HG03025 (cell line): ENCODE measurements at regions not wholly inside any gene's neighbourhood (a gene's known extent, or its start where the extent isn't known, plus 50 kb on each side); places are given as distances from the start of the nearest gene placed in this dataset.

Experiments
- ATAC-seq: cut with Tn5 transposase; IDR thresholded peaks from one replicate; pipeline ENCODE4 v1.9.1; 2021; ENCODE audit warnings: mild to moderate bottlenecking, moderate library complexity; ENCODE audit not compliant: unreplicated experiment, low FRiP score

DNA sequence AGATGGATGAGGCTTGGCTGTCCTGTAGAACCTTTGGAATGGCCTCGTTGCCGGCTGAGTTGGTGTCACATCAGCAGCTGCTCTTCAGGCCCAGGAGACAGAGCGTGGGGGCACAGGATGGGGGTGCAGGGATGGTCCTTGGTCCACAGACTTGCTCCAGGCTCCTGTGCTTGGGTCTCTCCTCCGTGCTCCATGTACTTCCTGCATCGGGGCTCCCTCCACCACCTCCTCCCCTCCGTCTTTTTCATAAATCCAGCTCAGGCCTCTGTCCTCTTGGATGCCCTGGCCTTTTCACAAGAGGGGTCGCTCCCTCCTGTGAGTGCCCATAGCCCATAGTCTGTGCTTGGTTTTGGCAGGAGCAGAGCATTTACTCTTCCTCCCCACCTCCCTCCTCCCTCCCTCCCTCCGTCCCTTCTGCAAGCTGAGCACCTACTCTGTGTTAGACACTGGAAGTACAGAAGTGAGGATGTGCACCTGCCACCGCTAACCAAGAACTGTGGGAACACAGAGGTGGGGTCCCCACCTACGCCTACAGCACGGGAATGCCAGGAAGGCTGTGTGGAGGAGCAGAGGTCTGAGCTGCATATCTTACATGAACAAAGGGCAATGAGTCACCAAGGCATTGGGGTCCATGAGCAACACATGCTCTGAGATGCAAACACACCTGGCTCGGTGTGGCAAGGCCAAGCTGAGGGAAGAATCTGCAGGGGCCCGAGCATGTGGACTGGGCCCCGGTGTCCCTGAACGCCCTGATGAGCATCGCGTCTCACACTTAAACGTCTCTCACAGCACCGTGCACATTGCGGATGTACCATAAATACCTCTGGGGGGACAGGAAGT, 458.7 kb upstream of the HS6ST1 start:
- ATAC-seq = no peak

DNA sequence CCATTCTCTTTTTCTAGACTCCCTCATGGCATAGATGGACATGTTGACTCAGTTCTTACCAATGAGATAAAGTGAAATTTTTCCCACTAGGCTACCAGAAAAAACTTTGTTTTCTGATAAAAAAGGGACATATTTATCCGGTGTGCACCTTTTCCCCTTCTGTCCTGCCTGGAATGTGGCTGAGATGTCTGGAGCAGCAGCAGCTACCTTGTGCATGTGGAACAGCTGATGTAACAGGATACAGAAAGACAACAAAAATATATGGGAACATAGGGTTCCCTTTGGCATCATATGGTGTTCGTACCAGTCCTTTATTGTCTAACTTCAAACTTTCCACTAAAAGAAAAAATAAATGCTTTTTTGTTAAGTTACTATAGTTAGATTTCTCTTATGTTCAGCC, 460.2 kb upstream of the HS6ST1 start:
- no peak for ATAC-seq

DNA sequence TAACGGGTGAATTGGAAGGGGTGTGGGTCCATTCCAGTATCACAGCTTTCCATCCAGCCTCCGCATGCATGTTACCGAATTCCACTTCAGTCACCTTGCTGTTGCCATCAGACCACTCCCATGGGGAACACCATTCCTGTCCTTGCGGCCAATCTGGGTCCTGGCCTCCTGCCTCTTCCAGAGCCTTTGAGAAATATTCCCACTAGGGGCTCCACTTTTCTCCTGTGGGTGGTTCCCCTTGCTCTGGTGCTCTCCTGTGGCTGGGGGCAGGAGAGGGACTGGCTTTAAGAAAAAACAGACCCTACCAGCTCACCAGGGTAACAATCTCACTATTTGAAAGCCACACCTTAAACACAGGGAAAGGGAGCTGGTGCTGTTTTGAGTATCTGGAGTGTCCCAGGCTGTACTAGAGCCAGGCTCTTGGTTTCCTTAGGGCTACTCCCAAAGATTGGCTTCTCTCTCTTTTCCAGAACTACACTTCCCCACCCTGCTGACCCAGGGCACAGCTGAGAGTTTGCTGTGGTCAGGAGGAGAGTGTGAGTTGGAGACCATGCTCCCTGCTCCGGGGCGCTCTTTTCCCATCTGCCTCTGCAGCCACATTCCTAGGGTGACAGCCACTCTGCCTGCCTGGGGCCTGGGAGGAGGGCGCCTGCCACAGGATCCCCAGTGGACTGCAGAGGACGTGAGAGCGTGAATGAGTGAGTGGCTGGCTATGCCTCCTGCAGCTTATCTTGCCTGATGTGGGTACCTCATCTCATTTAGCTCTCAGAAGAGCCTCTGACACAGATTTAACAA, 460.8 kb upstream of the HS6ST1 start:
- ATAC-seq = no peak

DNA sequence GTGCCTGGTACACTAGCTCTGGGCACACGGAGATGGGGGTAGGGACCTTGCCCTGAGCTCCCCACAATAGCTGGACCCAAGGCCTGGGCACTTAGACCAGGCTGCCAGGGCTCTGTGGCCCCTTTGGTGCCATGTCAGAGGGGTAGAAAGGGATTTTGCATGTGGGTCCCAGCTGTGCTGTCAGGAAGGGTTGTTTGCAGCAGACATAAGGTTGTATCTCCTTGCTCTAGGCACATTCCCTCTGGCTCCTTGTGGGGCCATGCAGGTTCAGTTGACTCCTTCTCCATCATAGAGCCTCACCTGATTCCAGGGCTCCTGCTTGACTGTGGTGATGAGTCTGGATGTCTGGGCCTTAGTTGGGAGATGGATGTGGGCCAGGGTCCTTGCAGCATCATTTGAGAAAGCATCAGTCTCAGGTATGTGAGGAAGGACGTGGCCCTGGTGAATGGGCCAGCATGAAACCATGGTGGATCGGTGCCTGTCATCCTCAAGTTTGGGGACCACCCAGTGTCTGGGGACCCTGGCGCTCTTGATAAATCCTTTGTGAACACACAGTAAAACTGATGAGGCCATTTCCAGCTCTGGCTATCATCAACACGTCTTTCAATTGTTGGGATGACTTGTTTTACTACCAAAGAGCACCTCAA, 461.9 kb upstream of the HS6ST1 start:
- ATAC-seq = no peak

DNA sequence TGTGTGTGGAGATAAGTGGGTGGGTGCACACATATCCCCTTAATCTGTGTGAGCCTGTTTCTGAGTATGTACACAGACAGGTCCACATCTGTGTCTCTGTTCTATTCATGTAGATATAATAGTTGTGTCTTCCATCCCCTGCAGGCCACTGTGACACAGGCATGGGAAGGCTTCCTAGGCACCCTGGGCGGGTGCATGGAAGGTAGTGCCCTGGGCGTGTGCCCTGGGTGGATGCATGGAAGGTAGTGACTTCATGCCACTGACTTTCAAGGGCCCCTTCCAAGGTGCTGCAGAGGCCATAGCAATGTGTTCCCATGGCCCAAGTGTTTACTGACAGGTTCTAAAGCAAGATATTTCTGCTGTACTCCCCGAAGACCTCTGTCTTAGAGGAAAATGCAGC, 462.5 kb upstream of the HS6ST1 start:
- ATAC-seq = no peak

DNA sequence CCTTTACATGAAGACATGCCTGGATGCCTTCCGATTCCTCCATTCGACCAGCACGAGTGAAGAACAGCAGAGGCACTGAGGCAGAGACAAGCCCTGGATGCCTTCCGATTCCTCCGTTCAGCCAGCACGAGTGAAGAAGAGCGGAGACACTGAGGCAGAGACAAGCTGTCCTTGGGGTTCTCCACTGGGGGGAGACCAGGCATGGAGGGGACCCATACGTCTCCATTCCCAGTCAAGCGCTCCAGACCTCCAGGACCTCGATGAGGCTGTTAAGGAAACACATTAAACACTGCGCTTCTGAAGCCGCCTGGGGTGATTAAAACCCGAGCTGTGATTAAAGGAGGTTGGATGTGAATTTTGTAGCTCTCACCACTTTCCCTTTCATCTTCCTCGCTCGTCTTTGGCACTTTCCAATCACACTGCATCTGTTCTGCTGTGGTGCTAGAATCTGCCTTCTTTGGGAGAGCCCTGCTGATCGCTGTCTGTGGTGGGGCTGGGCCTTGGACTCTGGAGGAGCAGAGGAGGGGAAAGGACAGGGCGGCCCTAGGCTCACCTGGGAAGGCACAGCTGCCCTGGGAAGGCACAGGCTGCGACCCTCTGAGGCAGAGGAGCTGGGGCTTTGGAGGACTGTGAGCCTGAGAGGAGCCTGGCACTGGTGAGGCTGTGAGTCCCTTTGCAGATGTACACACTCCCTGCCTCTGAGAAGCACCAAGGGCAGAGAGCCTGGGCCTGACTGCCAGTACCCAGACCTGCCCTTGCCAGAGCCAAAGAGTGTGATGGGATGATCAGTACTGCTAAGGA, 463.1 kb upstream of the HS6ST1 start:
- no peak for ATAC-seq

DNA sequence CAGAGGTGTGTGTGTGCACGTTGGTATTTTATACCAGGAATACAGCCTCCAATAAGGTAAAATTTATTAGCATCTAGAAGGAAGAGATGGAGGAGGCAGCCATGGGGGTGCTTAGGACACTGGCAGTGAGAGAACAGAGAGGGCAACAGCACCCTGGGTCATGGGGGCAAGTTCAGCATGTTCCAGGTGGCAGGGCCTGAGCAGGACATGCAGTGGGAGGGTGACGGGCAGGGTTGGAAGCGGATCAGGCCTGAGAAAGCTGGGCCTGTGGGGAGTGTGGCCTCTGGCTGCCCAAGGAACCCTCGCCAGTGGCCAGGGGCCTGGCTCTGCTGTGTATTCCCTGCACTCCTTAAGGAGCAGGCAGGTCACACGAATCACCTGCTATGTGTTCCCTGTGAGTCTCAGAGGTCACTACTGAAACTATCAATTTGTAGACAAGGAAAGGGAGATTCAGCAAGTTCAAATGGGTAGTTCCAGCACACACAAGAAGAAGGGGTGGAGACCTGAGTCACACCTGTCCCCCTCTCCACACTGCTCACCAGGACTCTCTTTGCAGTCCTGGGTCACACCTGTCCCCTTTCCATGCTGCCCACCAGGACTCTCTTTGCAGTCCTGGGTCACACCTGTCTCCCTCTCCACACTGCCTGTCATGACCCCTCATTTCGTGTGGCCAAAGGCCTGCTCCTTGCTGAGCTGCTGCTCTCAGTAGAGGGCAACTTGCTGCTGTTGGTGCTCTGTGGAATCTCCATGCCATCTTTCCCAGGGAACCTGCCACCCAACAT, 463.9 kb upstream of the HS6ST1 start:
- ATAC-seq = no peak

DNA sequence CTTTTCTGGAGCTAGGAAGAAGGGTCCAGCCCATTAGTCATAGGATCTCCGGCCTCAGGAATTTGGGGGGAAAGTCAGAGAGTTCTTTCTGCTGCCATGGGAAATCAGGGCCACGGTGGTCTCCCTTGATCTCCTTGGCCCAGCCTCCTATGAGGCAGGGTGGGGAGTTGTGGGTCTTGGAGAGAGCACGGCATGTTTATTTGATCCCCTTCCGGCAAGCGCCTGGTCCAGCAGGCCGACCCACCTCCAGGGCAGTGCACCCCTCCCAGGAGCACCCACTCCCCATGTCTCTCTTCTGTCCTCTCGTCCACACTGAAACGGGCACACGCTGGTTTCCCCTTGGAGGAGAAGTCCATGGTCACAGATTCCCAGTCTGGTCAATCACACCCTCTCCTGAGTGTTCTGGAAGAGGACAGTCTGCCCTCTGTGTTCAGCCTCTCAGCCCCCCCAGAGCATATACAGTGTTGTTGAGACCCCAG, 464.6 kb upstream of the HS6ST1 start:
- ATAC-seq = no peak

DNA sequence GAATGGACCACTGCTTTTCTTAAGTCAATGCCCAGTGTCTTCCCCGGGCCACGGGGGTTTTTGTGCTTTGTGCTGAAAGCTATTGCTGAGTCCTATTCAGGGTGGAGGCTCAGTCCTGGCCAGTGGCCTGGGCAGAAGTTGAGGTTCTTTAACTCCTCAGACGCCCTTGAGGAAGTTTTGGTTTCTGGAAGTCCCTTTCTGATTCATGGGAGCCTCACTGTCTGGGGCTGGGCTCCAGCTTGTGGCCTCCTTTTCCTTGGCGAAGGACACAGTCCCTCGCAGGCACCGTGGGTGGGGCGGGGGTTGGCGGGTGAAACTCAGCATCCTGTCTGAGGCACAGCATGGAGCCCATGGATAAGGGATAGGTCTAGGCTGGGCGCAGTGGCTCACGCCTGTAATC, 465.2 kb upstream of the HS6ST1 start:
- no peak for ATAC-seq

DNA sequence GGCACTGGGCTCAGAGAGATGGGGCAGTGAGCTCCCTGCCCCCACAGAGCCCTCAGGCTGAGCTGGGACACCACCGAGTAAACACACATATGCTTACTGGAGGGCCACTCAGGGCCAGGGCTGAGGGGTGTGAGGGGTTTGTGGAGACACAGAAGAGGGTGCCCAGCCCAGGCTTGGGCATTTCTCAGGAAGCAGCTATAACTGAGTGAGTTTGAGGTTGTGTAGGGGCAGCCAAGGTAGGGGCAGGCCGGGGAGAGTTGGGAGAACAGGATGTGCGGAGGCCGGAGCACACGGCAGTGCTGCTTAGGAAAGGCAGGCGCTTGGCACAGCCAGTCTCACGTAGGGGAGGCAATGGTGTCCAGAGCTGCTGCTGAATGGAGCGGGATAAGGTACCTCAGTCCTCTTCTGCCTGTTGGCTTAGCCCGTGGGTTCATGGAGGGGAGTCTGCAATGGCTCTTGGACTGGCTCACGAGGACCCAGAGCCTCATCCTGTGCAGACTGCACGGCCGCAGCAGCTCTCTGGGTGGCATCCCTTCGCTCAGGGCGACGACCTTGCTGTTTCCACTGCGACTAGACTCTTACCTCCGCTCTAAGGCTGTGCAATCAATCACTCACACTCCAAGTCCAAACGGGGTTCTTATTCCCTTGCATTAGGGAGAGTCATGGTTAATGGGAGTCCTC, 466.1 kb upstream of the HS6ST1 start:
- ATAC-seq = no peak

DNA sequence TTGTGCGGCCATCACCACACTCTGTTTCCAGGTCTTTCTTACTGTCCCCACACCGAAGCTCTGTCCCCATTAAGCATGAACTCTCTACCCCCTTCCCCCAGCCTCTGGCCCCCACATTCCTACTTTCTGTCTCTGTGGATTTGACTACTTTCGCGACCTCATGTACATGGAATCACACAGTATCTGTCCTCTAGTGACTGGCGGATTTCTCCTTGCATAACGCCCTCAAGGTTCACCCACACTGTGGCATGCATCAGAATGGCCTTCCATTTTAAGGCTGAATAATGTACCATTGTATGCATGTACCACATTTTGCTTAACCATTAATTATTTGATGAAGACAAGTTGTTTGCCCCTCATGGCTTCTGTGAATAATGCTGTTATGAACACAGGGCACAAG, 467.6 kb upstream of the HS6ST1 start:
- ATAC-seq = no peak

DNA sequence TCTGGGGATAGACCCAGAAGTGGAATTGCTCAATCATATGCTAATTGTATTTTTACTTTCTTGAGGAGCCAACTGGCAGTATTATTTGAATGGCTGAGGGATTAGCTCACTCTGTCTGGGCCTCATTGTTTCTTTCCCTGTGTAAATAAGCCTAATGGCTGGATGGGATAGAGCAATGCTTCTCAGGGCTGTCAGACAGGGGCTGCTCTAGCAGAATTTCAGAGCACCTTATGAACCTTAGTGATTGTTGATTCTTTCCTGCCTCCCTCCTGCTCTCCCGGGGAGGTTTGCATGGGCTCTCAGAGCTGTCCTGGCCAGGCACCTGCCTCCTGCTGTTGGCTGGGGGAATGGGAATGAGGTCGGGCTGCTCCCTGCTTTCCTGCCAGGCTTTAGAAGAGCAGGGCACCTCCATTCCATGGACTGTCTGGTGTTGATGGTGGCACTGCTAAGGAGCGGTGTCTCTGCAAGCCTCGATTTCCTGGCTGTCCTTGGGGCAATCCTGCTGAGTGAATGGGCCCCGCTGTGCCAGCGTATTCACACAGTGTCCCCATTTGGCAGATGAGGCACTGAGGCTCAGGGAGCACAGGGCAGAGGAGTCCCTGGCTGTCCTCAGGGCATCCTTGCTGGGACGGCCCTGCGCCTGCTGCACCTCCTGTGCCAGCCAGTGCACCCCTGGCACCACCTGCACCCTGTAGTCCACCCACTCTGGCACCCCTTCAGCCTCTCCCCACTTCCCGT, 468.2 kb upstream of the HS6ST1 start:
- ATAC-seq = no peak

DNA sequence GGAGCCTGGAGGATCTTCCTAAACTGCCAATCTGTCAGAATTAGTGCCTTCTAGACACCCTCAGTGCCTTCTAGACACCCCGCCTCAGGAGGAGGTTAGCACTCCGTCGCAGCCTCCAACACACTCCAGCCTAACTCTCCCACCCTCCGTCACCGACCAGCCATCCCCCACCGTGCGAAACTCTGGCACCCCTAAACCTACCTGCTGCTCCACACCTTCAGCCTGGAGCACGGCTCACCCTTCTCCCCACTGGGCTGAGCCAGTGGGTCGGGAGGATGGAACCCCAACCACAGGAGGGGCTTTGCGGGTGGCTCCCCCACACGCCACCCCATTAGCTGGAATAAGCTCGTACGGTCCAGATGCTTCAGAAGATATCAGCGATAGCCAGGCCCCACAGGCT, 468.9 kb upstream of the HS6ST1 start:
- ATAC-seq = no peak

DNA sequence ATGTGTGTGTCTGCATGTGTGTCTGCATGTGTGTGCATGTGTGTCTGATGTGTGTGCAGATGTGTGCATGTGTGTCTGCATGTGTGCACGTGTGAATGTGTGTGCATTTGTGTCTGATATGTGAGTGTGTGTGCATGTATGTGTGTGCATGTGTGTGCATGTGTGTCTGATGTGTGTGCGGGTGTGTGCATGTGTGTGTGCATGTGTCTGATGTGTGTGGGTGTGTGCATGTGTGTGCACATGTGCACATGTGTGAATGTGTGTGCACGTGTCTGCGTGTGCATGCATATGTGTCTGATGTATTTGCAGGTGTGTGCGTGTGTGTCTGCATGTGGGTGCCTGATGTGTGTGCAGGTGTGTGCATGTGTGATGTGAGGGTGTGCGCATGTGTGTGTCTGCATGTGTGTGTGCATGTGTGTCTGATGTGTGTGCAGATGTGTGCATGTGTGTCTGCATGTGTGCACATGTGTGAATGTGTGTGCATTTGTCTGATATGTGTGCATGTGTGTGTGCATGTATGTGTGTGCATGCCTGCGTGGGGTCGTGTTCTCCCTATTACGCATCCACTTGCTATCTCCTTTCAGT, 470.1 kb upstream of the HS6ST1 start:
- ATAC-seq = no peak

DNA sequence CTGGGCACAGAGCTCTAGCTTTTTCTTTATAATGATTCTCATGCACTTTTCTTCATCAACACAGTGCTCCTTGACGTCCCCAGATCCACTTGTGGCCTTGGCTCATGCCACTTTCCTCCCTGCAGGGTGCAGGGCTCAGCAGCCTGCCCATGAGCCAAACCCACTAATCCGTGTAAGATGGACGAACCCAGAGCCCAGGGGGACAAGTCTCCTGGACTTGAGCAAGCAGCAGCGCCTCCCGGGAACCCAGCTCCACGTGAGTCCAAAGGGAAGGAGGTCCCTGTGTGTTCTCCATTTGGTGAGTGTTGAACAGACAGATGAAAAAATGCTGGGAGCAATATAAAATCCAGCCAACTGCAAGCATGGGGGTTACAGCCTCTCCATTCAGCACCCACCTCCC, 470.6 kb upstream of the HS6ST1 start:
- ATAC-seq = no peak

DNA sequence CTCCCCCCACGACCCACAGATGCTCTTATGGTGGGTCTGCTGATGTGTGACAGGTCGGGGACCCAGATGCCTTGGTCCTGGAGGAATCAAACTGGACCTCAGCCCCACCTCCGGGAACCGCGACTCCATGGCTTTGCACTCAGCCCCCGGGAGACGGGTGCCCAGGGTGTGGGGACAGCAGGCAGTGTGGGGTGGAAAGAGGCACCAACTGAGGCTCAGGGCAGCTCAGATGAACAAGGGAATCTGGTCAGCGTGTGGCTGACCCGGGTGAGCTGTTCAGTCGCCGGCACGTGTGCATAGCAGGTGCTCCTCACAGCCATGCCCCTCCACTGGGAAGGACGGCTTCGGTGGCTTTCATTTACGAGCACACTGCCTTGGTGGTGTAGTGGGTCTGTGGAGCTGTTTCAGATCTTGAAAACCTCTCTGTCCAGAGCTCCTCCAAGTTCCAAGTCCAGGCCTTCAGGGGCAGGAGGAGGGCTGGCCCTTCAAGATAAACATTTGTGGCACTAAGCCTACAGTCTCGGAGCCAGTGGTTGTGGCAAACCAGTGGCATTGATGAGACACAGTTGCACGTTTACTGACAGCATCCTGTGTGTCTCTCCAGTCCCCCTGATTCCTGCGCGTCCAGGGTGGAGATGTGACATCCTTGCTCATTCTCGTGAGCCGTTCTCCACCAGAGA, 471.2 kb upstream of the HS6ST1 start:
- no peak for ATAC-seq

DNA sequence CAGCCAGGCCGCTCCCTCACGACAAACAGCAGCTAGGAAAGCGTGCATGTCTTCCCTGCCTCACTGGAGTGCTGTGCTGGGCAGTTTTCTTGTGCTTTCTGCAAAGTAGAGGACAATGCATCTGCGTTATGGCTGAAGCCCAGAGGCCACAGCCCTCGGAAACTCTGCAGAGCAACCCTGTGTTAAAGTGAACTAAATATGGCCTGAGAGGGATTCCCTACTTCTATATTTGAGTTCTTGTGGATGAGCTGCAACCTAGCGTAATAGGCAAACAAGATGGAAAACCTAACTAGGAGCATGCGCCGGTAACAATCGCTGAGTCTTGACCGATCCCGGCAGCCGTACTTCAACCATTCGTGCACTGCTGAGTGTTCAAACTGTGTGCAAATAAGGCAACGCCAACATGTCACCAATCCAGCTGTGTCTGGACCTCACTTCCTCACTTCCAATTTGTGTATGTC, 471.9 kb upstream of the HS6ST1 start:
- ATAC-seq = no peak
